ENCODE measurements at regions not wholly inside any gene's neighbourhood (a gene's known extent, or its start where the extent isn't known, plus 50 kb on each side); places are given as distances from the start of the nearest gene placed in this dataset.
"Not testable (repeated sequence)": the region's sequence is repeated elsewhere in the genome, so short reads cannot be mapped to it uniquely, and the experiment has no call there.

DNA sequence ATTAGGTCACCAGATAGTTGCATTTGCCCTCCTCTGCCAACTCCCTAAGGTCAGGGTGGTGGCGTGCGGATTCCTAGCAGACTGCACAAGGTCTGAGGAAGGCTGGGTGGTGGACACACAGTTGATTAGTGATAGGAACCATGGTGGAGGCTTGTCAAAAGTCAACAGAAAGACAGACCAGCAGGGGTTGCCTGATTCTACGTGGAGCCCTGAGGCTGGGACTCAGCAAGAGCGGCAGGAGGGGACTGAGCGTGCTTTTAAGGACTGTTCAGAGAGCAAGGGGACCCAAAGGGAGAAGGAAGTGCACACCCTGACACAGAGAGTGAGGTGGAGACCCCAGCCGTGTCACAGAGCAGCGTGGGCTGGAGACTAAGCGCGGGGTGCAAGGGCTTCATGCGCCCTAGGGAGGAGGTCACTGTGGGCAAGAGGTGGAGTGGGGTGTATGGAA, 513.2 kb downstream of the RNF144A start:
- DNase-seq (ENCODE audit: low read depth) = no peak

DNA sequence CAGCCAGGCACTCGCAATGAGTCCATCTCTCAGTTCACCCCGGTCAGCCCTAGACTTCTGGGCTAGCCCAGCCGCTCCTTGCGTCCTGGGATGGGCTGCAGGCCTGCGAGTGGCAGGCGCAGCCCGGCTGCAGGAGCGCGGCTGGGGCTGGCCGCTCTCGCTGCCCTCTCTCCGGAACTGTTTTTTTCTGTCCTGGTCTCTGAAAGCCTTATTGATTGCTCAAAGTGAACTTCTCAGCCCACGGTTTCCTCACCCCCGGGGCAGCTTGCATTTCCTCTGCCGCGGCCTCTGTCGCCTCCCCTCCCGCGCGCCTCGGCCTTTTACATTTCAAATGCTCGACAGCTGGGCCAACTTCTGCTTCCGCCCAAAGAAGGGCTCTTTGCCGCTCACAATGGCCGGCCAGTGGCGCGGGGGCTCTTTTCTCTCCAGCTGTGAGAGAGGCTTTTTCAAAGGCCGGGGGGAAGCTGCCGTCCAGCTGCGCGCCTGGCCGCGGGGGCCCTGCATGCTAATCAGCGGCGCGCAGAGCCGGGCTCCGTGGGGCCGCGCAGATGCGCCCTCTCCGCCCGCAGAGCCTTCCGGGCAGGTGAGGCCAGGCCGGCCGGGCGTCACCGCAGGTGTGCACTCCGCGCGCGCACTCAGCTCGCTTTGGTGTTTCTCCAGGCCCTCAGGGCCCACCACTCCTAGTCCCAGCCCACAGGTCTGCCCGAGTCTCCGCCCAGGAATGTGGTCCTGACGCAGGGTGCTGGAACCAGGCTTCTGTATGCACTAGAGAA, 513.8 kb downstream of the RNF144A start:
- DNase-seq (ENCODE audit: low read depth) = peak; percentile 36

DNA sequence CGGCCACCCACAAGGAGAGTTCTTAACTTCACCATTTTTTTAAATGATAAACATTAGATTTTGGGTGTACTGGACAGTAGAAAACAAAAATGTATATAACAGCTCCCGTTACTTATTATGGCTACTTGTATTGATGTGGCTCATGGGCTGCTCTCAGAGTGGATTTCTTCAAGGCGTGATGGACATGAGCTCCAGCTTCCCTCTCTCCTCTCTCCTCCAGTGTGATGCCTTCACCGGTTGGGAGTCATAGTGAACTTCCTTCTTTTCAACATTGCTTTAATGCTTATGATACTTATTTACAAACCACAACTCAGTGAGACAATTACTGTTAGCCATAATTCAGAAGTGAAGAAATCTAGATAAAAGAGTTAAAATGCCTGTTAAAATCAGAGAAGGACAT, 515.2 kb downstream of the RNF144A start:
- no peak for DNase-seq (ENCODE audit: low read depth)

DNA sequence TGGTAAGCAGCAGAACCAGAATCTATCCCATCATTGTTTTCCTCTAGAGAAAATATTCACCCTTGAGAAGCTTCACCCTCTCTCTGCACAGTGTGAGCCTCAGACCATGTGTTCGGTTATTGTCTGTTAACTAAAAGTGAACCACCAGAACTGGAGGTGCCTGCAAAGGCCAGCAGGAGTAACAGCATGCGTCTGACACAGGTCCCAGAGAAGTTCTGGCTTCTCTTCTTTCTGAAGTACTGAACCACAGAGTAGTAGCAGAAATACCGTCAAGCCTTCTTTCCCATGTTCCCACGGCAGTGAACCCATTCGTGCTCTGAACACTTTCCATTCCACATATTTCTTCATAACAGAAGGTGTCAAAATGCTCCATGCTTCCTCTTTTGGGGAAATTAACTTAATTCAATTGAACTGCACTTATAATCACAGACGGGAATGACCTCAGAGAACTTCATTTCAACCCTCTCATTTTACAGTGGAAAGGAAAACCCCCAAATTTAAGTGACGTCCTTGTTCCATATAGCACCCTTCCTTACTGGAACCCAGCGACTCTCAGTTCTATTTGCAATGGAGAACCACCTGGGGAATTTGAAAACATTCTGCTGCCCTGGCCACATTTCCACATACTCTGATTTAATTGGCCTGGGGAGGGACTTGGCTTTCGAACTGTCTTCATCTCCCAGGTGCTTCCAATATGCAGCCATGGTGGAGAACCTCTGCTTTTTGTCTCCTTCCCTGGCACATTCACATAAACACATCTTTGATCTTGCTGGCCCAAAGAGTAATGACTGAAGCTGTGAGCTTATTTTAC, 519.1 kb downstream of the RNF144A start:
- DNase-seq (ENCODE audit: low read depth) = no peak

DNA sequence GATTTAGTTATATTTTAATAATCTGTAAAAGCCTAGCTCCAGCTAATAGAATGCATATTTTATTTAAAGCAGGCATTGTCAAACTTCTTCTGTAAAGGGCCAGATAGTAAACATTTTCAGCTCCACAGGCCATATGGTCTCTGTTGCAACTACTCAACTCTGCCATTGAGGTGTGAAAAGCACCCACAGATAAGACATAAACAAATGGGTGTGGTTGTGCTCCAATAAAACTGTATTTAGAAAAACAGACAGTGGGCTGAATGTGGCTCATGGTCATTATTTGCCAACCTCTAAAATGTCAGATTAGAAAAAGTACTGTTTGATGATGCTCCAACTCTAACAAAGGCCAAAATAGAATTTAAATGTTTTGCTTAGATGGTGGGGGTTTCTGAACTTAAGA, 519.9 kb downstream of the RNF144A start:
- no peak for DNase-seq (ENCODE audit: low read depth)

DNA sequence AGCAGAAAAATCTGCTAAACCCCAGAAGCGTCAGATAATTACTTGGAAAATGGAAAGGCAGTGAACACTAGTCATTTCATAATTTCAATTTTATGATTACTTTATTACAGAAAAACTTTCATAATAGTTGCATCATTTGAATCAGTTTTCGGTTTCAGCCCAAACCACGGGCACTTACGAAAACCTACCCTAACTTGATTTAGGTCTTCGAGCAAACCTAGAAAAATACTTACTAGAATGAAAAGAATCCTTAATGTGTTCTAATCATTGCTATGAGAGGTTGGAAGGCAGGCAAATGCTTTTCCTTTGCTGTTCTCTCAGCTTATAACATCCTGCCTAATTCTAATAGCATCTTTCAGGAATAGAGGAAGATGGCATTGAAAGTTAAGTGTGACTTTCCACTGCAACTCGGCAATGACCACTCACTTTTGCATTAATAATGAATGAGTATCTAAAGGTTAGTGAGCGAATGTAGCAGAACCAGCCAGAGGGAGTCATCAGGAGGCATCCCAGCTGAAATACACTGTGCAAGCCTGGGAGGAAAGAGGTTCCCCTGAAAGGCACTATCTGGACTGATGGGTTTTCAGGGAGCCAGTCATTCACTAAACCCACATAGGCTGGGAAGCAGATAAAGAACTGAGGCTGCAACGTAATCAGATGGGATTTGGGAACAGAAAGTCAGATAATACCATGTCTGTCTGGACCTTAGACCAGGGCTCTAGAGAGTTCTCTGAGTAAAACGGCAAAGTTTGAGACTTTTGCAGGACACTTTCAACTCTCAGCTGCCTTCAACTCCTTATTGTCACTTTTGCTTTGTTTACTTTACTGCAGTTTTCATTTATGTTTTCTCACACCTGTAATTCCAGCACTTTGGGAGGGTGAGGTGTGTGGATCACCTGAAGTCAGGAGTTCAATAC, 520.8 kb downstream of the RNF144A start:
- no peak for DNase-seq (ENCODE audit: low read depth)

DNA sequence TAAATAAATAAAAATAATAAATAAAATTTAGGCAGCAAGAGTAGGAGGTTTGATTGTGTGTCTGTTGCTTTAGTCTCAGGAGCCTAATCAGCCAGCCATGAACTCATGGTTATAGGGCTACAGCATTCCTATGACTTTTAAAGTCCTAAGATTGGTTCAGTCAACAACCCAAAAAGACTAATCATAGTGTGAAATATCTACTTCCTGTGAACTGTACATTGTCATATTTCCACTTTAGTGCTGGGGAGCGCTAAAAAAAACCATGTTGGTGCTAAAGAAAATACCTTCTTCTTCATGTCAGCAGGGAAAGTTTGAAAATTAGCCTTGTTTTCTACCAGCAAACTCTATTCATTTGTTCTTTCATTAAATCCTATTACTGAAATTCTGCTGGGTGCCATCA, 521.6 kb downstream of the RNF144A start:
- no peak for DNase-seq (ENCODE audit: low read depth)

DNA sequence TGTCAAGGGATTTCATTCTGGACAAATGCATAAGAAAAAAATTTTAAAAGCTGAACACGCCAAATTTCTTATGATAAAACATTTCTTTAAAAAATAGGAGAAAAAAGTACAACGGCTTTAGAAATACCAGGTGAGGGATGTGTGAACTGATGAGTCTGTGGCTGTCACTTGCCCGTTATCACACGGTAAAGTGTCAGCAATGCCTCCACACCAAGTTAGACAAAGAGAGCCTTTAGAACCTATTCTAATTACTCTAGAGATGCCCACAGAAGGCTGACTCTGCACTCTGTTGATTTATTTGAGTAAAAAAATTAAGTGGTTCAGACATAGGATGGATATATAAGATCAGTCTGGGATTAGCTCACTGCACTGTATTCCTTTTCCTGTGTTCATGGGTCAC, 523.8 kb downstream of the RNF144A start:
- DNase-seq (ENCODE audit: low read depth) = no peak

DNA sequence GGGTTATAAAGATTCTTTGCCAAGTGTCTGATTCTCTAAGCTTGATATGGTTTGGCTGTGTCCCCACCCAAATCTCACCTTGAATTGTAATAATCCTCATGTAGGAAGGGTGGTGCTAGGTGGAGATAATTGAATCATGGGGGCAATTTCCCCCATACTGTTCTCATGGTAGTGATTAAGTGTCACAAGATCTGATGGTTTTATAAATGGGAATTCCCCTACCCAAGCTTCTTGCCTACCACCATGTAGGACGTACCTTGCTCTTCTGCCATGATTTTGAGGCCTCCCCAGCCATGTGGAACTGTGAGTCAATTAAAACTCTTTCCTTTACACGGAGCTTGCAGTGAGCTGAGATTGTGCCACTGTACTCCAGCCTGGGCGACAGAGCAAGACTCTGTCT, 524.6 kb downstream of the RNF144A start:
- not testable (repeated sequence) for DNase-seq (ENCODE audit: low read depth)

DNA sequence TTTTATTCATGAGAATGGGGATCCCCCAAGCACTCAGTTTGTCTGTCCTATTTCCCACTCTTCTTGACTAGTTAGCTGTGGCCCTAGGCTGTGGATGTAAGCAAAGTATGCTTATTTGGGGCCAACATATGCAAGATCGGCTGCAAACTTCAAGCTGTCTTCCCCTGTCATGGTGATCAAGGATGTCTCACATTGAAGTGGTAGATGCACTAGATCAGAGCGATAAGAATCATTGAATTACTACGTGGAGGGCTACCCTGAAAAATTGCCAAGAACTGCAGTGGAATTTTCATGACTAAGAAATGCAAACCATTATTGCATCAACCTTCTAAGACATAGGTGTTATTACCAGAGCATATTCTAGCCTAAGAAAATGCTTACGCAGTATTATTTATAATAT, 527.4 kb downstream of the RNF144A start:
- no peak for DNase-seq (ENCODE audit: low read depth)

DNA sequence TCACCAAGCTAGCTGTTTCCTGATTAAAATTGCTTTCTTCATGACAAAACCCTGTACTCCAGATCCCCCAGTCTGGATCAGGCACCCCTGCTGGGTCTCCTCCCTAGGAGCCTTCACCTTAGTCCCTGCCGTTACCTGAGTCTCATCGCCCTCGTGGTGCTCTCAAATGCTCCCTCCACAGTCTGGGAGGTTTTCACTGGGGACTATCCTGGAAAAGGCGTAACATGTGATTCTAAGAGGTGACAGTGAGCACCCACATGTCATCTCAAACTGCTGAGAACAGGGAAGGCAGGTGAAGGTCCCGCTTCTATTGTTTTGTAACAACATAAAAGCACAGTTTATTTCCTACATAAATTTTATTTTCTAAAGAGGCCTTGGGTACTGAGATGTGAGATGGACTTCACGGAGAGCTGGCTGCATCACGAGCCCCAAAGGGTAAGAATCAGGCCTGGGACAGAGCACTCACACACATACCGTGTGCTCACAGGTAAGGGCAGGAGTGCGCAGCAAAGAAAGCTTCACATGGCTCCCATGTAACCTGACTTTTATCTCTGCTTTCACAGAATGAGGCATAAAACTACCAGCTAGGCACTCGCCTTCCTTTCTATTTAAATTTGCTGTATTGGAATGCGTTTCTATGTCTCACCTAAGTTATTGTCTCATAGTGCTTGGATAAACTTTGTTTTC, 531.5 kb downstream of the RNF144A start:
- no peak for DNase-seq (ENCODE audit: low read depth)

DNA sequence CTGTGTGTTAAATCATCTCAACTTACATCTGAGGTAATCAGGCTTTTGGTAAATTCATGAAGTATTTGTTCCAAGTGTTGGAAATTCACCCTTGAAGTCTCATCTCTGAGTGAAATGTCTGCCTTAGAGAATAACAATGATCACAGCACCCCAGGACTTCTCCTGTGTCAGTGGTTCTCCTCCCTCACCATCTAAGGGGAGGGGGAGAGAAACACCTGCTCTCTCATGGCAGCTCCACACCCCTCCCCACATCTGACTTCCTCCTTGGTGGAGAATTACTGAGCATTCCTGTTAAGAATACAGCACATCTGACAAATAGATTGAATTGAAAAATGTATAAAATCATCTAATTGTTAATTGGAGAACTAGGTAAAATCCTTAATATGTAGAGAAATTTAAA, 532.1 kb downstream of the RNF144A start:
- no peak for DNase-seq (ENCODE audit: low read depth)

DNA sequence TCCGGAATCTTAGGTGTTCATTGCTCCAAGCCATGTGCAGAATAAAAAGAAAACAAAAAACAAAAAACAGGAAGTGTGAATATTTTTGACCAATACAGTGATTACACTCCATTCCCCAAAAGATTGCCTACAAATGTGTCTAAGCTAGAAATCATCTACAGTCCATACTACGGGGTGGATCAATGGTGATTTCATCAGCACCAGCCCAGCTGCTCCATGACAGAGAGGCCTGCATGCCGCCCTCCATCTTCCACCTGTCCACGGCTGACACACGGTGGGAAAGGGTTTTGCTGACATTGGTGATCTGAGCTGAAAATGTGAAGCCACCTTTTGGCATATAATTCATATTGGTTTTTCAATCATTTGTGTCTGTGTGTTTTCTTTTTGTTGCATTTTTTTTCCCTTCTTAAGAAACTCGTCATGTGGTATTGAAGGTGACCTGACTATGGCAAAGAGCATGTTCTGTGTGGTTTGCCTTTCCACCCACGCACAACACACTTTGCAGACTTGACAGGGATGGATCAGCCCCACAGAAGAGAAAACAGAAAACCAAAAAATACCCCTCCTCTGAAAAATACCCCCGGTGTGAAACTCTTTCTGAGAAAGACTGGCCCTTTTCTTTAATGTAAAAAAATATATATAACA, 533.1 kb downstream of the RNF144A start:
- peak; percentile 25 for DNase-seq (ENCODE audit: low read depth)

DNA sequence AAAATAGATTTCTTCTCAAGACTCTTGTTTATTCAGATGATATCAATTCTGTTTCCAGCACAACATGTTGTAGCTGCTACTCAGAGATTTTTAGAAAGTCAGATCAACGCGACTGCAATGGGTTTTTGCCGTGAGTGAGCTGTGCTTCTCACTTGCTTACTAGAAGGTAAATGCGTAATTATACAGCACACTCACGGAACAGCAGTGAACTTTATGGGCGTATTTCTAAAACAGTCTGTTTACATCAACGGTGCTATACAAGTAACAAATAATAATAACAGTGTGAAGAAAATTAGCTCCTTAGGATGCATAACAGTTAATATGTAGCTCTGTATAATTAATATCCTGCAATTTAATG, 533.6 kb downstream of the RNF144A start:
- DNase-seq (ENCODE audit: low read depth) = no peak

DNA sequence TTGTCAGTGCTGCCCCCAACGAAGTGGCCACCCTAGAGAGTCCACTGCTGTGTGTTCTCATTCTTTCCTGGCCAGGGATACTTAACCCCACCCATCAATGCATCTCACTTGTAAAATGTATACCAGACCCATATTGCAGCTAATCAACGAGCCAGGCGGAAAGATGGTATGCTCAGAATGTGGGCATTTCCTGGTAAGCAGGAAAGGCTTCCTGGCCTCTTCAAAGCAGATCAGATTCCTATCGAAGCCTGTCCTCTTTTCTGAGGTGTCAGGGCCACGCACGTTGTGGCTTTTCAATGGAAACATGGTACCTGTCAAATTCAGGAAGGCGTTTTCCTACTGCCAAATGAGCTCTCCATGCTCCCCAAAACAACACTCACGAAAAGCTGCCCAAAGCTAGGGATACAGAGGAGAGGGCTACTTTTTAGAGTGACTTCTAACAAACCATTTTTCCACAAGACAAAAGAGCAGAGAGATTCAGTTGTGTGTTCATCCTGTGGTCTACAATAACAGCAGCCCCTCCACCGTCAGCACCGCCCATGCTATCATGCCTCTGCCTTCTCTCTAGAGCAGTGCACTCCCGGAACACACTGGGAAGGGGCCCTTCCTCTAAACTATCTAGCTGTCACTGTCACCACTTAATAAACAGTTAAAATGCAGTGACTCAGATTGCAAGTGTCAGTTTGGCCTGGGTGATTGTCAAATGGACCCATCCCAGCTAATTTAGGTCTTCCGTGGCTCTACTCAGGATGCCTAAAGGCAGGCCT, 535.1 kb downstream of the RNF144A start:
- DNase-seq (ENCODE audit: low read depth) = no peak

DNA sequence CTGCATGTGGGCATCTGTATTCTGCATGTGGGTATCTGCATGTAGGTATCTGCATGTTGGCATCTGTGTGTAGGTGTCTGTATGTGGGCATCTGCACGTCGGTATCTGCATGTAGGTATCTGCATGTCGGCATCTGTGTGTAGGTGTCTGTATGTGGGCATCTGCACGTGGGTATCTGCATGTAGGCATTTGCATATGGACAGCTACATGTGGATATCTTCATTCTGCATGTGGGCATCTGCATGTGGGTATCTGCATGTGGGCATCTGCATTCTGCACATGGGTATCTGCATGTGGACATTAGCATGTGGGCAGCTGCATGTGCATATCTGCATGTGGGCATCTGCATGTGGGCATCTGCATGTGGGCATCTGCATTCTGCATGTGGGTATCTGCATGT, 537.4 kb downstream of the RNF144A start:
- DNase-seq (ENCODE audit: low read depth) = no peak

DNA sequence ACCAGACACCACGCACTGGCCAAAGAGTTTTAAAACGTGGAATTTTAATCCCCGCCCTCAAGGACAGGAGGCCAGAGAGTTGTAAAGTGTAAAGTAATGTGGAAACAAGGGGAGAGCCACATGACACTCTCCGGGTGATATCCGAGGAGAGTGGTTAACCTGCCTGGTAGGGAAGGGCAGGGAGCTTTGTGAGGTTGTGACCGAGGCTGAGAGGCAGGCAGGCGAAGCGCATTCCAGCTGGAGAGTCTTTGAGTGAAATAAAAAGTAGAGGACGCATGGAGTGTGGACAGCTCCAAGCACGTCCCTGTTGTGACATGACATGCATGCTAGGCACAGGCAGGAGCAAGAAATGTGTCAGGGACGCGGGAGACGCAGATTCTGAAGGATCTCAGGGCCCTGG, 539.5 kb downstream of the RNF144A start:
- no peak for DNase-seq (ENCODE audit: low read depth)

DNA sequence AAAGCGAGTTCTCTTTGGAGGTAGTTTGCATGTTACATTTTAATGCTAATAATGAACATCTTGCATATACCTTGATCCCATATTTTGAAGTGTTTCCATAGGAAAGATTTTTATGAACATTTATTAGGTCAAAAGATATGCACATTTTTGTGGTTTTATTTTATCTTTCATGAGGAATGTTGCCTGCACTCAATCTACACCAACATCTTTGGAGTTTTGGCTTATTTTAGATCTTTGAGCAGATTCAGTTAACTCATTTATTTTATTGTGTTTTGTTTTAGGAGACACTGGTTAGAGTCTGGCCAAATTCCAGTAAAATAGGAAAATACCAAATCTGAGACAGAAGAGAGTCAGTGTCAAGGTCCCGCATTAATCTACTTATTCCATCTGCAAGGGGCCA, 540.9 kb downstream of the RNF144A start:
- no peak for DNase-seq (ENCODE audit: low read depth)

DNA sequence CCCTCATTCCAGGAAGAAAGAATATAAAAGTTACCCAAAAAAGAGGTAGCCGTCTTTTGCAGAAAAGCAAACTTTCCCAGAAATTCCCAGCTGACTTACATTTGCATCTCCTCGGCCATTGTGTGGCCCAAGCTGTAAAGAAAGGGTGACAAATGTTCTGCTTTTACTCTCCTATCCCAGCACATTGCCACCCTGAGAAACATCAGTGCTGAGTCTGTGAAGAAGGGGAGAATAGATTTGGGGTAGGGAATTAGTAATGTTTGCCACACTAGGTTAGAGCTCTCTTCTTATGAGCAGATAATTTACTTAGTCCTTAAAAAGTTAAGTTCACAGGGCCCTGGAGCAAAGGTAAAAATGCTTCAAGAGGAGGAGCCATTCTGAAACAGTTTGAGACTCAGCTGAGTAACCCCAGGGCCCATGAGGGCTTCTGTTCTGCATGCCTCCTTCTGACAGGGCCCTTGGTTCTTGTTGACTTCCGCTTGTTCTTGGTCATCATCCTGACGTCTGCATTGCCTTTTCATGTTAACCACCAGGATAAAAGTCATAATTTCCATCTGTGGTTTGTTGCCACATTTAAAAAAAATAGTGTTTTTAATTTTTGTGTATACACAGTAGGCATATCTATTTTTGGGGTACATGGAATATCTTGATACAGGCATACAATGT, 550.7 kb downstream of the RNF144A start:
- DNase-seq (ENCODE audit: low read depth) = no peak

DNA sequence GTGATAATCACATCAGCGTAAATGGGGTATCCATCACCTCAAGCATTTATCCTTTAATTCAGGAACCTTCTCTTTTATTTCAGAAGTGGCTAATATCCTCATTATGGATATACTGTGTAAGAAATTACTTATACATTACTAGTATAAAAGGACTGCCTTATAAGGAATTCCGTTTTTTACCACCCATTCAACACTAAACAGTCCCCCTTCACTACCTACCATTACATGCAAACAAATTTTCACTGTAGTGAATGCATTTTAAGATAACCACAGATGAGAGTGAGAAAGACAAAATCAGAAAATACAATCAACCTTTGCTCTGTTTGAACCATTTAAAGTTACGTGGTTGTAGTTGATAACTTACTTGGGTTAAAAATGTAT, 551.2 kb downstream of the RNF144A start:
- DNase-seq (ENCODE audit: low read depth) = no peak

Measured in stimulated activated CD8-positive, alpha-beta memory T cell treated with anti-CD3 and anti-CD28 coated beads, Interleukin-12 subunit alpha, Interleukin-12 subunit beta, amount 100 ng/mL, for 4 hours (primary cell).